CD4-positive, alpha-beta memory T cell (primary cell): ENCODE measurements at regions not wholly inside any gene's neighbourhood (a gene's known extent, or its start where the extent isn't known, plus 50 kb on each side); places are given as distances from the start of the nearest gene placed in this dataset.

ENCODE experiments used
- CTCF ChIA-PET: fragments of 350-600 bp; sonication (Branson Sonifier 250); formaldehyde crosslinking; loops from one replicate; lab custom pipeline; 2021; ENCODE audit warnings: inconsistent platforms; ENCODE audit not compliant: partially characterized antibody; lab: Charles Lee
- POLR2A ChIA-PET: fragments of 350-600 bp; sonication (Branson Sonifier 250); formaldehyde crosslinking; loops from one replicate; lab custom pipeline; 2021; ENCODE audit not compliant: partially characterized antibody; lab: Charles Lee
- DNase-seq, 5 donors: peaks; one replicate each; pipeline versions ENCODE4 v3.0.0 to v3.0.0-alpha.2; 2020 to 2022; ENCODE audit warnings: mixed read lengths in 1 of 5
- H3K27ac ChIP-seq: one replicate; pipeline ENCODE4 v1.7.0; 2013; ENCODE audit warnings: low read depth, low read length
- H3K27me3 ChIP-seq: 2 replicates; pipeline ENCODE4 v1.7.0; 2013; ENCODE audit warnings: mild to moderate bottlenecking, low read length, moderate library complexity; ENCODE audit not compliant: insufficient read depth
- H3K36me3 ChIP-seq: 2 replicates; pipeline ENCODE4 v1.7.0; 2013; ENCODE audit warnings: mild to moderate bottlenecking, low read length, moderate library complexity; ENCODE audit not compliant: insufficient read depth
- H3K4me1 ChIP-seq: 2 replicates; pipeline ENCODE4 v1.7.0; 2013; ENCODE audit warnings: mild to moderate bottlenecking, low read length, moderate library complexity; ENCODE audit not compliant: insufficient read depth
- H3K4me3 ChIP-seq, 2 donors: one replicate each; pipeline ENCODE4 v1.7.0; 2013; ENCODE audit warnings: low read length in 2 of 2, mild to moderate bottlenecking in 1 of 2
- H3K9me3 ChIP-seq, 2 donors: one replicate each; pipeline ENCODE4 v1.7.0; 2013; ENCODE audit warnings: low read length in 2 of 2, control low read depth in 1 of 2; ENCODE audit not compliant: control insufficient read depth in 1 of 2
- H3K27ac Mint-ChIP-seq, 7 donors: one replicate each; pipeline ENCODE4 v1.8.0; 2020 to 2021; ENCODE audit warnings: mixed read lengths in 7 of 7, mild to moderate bottlenecking in 6 of 7, inconsistent platforms in 3 of 7, moderate library complexity in 3 of 7
- H3K27me3 Mint-ChIP-seq, 2 donors: one replicate each; pipeline ENCODE4 v1.8.0; 2020 to 2021; ENCODE audit warnings: mixed read lengths in 2 of 2
- H3K36me3 Mint-ChIP-seq, 2 donors: one replicate each; pipeline ENCODE4 v1.8.0; 2020 to 2021; ENCODE audit warnings: mixed read lengths in 2 of 2, inconsistent platforms in 1 of 2, mild to moderate bottlenecking in 1 of 2
- H3K4me1 Mint-ChIP-seq, 4 donors: one replicate each; pipeline ENCODE4 v1.8.0; 2020 to 2021; ENCODE audit warnings: mixed read lengths in 4 of 4, mild to moderate bottlenecking in 1 of 4
- H3K4me3 Mint-ChIP-seq, 8 donors: one replicate each; pipeline ENCODE4 v1.8.0; 2020 to 2021; ENCODE audit warnings: mixed read lengths in 8 of 8, mild to moderate bottlenecking in 7 of 8, moderate library complexity in 6 of 8, inconsistent platforms in 3 of 8
- H3K9me3 Mint-ChIP-seq, 8 donors: one replicate each; pipeline ENCODE4 v1.8.0; 2020 to 2021; ENCODE audit warnings: mixed read lengths in 8 of 8, mild to moderate bottlenecking in 5 of 8, inconsistent platforms in 3 of 8, moderate library complexity in 1 of 8
- intact Hi-C: fragments of 100-400 bp; cut with micrococcal nuclease; formaldehyde crosslinking; loops from one replicate; pipeline ENCODE4 v1.15.1; 2023

- H3K9me3 ChIP-seq = no peaks in the 10 kb centered on the region
- H3K4me1 Mint-ChIP-seq = no peaks in the 10 kb centered on the region
- H3K36me3 Mint-ChIP-seq = no peaks in the 10 kb centered on the region
- H3K9me3 Mint-ChIP-seq = no peaks in the 10 kb centered on the region
- H3K27me3 Mint-ChIP-seq = no peaks in the 10 kb centered on the region
- no peaks in the 10 kb centered on the region for H3K27me3 ChIP-seq
- no peak overlapping the region for H3K27ac ChIP-seq
- H3K4me3 Mint-ChIP-seq = no peak overlapping the region
- H3K4me1 ChIP-seq = no peaks in the 10 kb centered on the region
- ChIA-PET CTCF (interaction anchor here (1.5 kb wide), 1 partner anchor 14 kb away, joined by 3 read pairs; no protein-coding TSS in a partner anchor), POLR2A (no interaction called here)
- no peaks in the 10 kb centered on the region for H3K36me3 ChIP-seq
- no peak overlapping the region for H3K4me3 ChIP-seq
- no peak overlapping the region for H3K27ac Mint-ChIP-seq
- DNase-seq = no peak
- intact Hi-C loops = no loop called here
Observed at GRCh38 chr22:23399367-23400285, 180.5 kb downstream of the IGLL1 start.

- H3K4me3 Mint-ChIP-seq = no peak overlapping the region
- Histone ChIP-seq H3K9me3 (no peaks in the 10 kb centered on the region), H3K4me1 (no peaks in the 10 kb centered on the region), H3K27ac (no peak overlapping the region), H3K36me3 (no peaks in the 10 kb centered on the region), H3K4me3 (no peak overlapping the region), H3K27me3 (no peaks in the 10 kb centered on the region)
- no peaks in the 10 kb centered on the region for H3K27me3 Mint-ChIP-seq
- POLR2A ChIA-PET = no interaction called here
- CTCF ChIA-PET = no interaction called here
- H3K27ac Mint-ChIP-seq = no peak overlapping the region
- H3K36me3 Mint-ChIP-seq = no peaks in the 10 kb centered on the region
- H3K9me3 Mint-ChIP-seq = no peaks in the 10 kb centered on the region
- DNase-seq = no peak
- intact Hi-C loops = no loop called here
- H3K4me1 Mint-ChIP-seq = no peaks in the 10 kb centered on the region
Observed at GRCh38 chr22:23398701-23399366, 181.3 kb downstream of the IGLL1 start.

- H3K27ac Mint-ChIP-seq = no peak overlapping the region
- no peaks in the 10 kb centered on the region for H3K27me3 Mint-ChIP-seq
- Histone ChIP-seq H3K27ac (no peak overlapping the region), H3K27me3 (no peaks in the 10 kb centered on the region), H3K4me1 (no peaks in the 10 kb centered on the region), H3K9me3 (no peaks in the 10 kb centered on the region), H3K36me3 (no peaks in the 10 kb centered on the region), H3K4me3 (no peak overlapping the region)
- no peak for DNase-seq
- H3K4me3 Mint-ChIP-seq = no peak overlapping the region
- no peaks in the 10 kb centered on the region for H3K9me3 Mint-ChIP-seq
- ChIA-PET POLR2A (no interaction called here), CTCF (no interaction called here)
- intact Hi-C loops = no loop called here
- H3K4me1 Mint-ChIP-seq = no peaks in the 10 kb centered on the region
- no peaks in the 10 kb centered on the region for H3K36me3 Mint-ChIP-seq
Observed at GRCh38 chr22:23397613-23398567, 182.2 kb downstream of the IGLL1 start.

GRCh38 chr22:23397008-23397612, 183.0 kb downstream of the IGLL1 start:
- Histone ChIP-seq H3K27me3 (no peaks in the 10 kb centered on the region), H3K4me3 (no peak overlapping the region), H3K27ac (no peak overlapping the region), H3K36me3 (no peaks in the 10 kb centered on the region), H3K9me3 (no peaks in the 10 kb centered on the region), H3K4me1 (no peaks in the 10 kb centered on the region)
- Mint-ChIP-seq H3K27ac (no peak overlapping the region), H3K36me3 (no peaks in the 10 kb centered on the region), H3K9me3 (no peaks in the 10 kb centered on the region), H3K27me3 (no peaks in the 10 kb centered on the region), H3K4me1 (no peaks in the 10 kb centered on the region), H3K4me3 (no peak overlapping the region)
- ChIA-PET POLR2A (no interaction called here), CTCF (no interaction called here)
- no peak for DNase-seq
- intact Hi-C loops = no loop called here

- no peak for DNase-seq
- H3K4me1 ChIP-seq = no peaks in the 10 kb centered on the region
- no peaks in the 10 kb centered on the region for H3K36me3 Mint-ChIP-seq
- H3K4me3 Mint-ChIP-seq = no peak overlapping the region
- H3K27ac ChIP-seq = no peak overlapping the region
- intact Hi-C loops = no loop called here
- H3K9me3 ChIP-seq = no peaks in the 10 kb centered on the region
- H3K9me3 Mint-ChIP-seq = no peaks in the 10 kb centered on the region
- H3K27me3 ChIP-seq = no peaks in the 10 kb centered on the region
- no peaks in the 10 kb centered on the region for H3K27me3 Mint-ChIP-seq
- no peak overlapping the region for H3K27ac Mint-ChIP-seq
- ChIA-PET CTCF (interaction anchor here (1.3 kb wide), 1 partner anchor 11 kb away, joined by 3 read pairs; no protein-coding TSS in a partner anchor), POLR2A (no interaction called here)
- no peaks in the 10 kb centered on the region for H3K36me3 ChIP-seq
- H3K4me3 ChIP-seq = no peak overlapping the region
- no peaks in the 10 kb centered on the region for H3K4me1 Mint-ChIP-seq
Observed at GRCh38 chr22:23396362-23397007, 183.6 kb downstream of the IGLL1 start.

GRCh38 chr22:23395530-23396361, 184.3 kb downstream of the IGLL1 start:
- ChIA-PET POLR2A (no interaction called here), CTCF (interaction anchor here (1.3 kb wide), 1 partner anchor 10 kb away, joined by 3 read pairs; no protein-coding TSS in a partner anchor)

More at GRCh38 chr22:23395530-23396361, 184.3 kb downstream of the IGLL1 start:
- no peaks in the 10 kb centered on the region for H3K27me3 ChIP-seq
- no peaks in the 10 kb centered on the region for H3K4me1 ChIP-seq
- H3K27ac ChIP-seq = no peak overlapping the region
- intact Hi-C loops = no loop called here
- no peaks in the 10 kb centered on the region for H3K36me3 Mint-ChIP-seq
- no peak overlapping the region for H3K4me3 ChIP-seq
- no peak overlapping the region for H3K27ac Mint-ChIP-seq
- no peaks in the 10 kb centered on the region for H3K4me1 Mint-ChIP-seq
- H3K9me3 Mint-ChIP-seq = no peaks in the 10 kb centered on the region
- H3K36me3 ChIP-seq = no peaks in the 10 kb centered on the region
- no peaks in the 10 kb centered on the region for H3K9me3 ChIP-seq
- DNase-seq = no peak
- no peak overlapping the region for H3K4me3 Mint-ChIP-seq
- H3K27me3 Mint-ChIP-seq = no peaks in the 10 kb centered on the region
